WERI-Rb-1 (cell line): ENCODE measurements at regions not wholly inside any gene's neighbourhood (a gene's known extent, or its start where the extent isn't known, plus 50 kb on each side); places are given as distances from the start of the nearest gene placed in this dataset.

Experiments
- DNase-seq: peaks from one replicate; pipeline ENCODE4 v3.0.0-alpha.2; 2020
- H3K27ac ChIP-seq: fragments of 250-450 bp; sonication (Bioruptor Pico); 2 replicates; pipeline ENCODE4 v1.5.1; 2020; ENCODE audit warnings: mild to moderate bottlenecking, moderate library complexity
- H3K27me3 ChIP-seq: fragments of 250-450 bp; sonication (Bioruptor Pico); 2 replicates; pipeline ENCODE4 v1.5.1; 2021; ENCODE audit warnings: mild to moderate bottlenecking, low read depth, moderate library complexity; ENCODE audit not compliant: insufficient read depth, severe bottlenecking
- H3K36me3 ChIP-seq: fragments of 250-450 bp; sonication (Bioruptor Pico); 2 replicates; pipeline ENCODE4 v1.5.1; 2020; ENCODE audit warnings: mild to moderate bottlenecking, moderate library complexity
- H3K4me3 ChIP-seq: 2 replicates; pipeline ENCODE4 v1.5.1; 2011; ENCODE audit warnings: low read depth, mild to moderate bottlenecking, control low read depth, low read length
- H3K9me3 ChIP-seq: fragments of 250-450 bp; sonication (Bioruptor Pico); 2 replicates; pipeline ENCODE4 v1.5.1; 2021; ENCODE audit warnings: mild to moderate bottlenecking, moderate library complexity; ENCODE audit not compliant: severe bottlenecking
- CTCF ChIP-seq: IDR thresholded peaks from 2 replicates; pipeline ENCODE4 v1.5.1; 2011; ENCODE audit warnings: low read depth, mild to moderate bottlenecking, control low read depth, inconsistent platforms, low read length

DNA sequence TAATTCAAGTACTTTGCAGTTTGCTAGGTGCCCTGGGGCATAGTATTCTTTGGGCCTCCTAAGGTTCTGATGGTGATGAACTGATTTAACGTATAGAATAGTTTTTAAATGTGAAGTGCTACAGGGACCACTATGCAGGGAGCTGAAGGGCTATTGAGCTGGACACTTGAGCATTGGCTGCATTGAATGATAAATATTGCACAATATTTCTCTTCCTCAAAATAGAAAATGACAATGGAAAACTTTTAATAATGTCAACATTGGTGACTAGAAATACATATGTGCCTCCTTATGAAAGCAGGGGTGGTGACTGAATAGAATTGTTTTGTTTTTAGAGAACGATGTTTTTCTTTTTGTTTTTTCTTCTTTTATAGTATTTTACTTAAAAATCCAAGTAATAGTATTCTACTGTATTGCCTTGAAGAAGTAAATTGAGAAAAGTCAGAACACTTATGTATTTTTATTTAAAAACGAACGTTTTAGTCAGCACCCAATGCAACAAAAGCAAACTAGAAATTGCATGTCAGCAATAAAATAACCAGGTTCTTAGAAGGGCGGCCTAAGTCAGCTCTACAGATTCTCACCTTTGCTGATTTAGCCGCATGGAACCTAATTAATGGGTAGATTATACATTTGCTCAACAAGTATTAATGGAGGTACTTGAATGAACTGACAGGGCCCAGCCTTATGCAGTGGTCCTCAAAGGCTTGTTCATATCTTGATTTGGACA lies 244.0 kb upstream of the KLF6 start:
- Histone ChIP-seq H3K27me3 (no peaks in the 10 kb centered on the region), H3K4me3 (no peak overlapping the region), H3K27ac (no peak overlapping the region), H3K36me3 (no peaks in the 10 kb centered on the region), H3K9me3 (no peaks in the 10 kb centered on the region)
- TF ChIP-seq CTCF = no peak
- no peak for DNase-seq

GRCh38 chr10:4028027-4028471 lies 243.0 kb upstream of the KLF6 start:
- Histone ChIP-seq H3K4me3 (no peak overlapping the region), H3K27ac (no peak overlapping the region), H3K36me3 (no peaks in the 10 kb centered on the region), H3K9me3 (no peaks in the 10 kb centered on the region), H3K27me3 (no peaks in the 10 kb centered on the region)
- no peak for TF ChIP-seq CTCF
- no peak for DNase-seq

GRCh38 chr10:4025339-4025738 lies 240.3 kb upstream of the KLF6 start:
- no peak for DNase-seq
- Histone ChIP-seq H3K4me3 (no peak overlapping the region), H3K36me3 (no peaks in the 10 kb centered on the region), H3K27ac (no peak overlapping the region), H3K9me3 (no peaks in the 10 kb centered on the region), H3K27me3 (no peaks in the 10 kb centered on the region)
- TF ChIP-seq CTCF = no peak

DNA sequence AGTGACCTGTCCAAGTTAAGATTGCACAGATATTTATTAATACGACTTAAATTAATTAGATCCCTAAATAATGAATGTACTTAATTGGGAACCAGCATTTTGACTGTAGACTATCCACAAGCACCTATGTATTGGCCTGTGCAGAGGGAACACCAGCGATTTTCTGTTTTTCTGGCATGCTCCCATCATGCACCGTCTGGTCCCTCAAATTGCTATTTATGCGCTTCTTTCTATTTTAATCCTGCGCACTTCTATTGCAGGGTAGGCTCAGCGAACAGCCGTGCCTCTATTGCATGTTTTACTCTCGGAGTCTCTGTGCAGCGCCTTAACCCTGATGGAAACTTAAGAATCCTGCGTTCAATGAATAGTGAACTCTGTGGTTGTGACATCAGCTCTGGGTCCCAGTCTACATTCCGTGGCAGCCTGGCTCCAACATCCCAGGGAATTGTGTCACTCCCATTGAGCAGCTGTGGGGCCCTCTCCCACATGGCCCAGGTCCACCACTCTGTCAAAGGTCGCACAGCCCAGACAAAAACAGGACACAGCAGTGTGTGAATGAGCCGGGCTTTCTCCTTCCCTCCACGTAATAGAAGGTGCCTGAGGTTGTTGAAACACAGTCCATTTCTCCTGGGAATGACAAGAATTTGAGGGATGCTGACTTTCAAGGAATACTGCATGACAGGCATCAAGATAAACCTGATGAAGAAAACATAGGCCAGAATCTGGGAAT lies 239.7 kb upstream of the KLF6 start:
- no peak for DNase-seq
- Histone ChIP-seq H3K36me3 (no peaks in the 10 kb centered on the region), H3K27me3 (no peaks in the 10 kb centered on the region), H3K9me3 (no peaks in the 10 kb centered on the region), H3K4me3 (no peak overlapping the region), H3K27ac (no peak overlapping the region)
- no peak for TF ChIP-seq CTCF

- Histone ChIP-seq H3K4me3 (no peak overlapping the region), H3K36me3 (no peaks in the 10 kb centered on the region), H3K27me3 (no peaks in the 10 kb centered on the region), H3K27ac (no peak overlapping the region), H3K9me3 (no peaks in the 10 kb centered on the region)
- DNase-seq = no peak
- no peak for TF ChIP-seq CTCF
Measured at GRCh38 chr10:4024027-4024426, 239.0 kb upstream of the KLF6 start.
